ENCODE measurements at regions not wholly inside any gene's neighbourhood (a gene's known extent, or its start where the extent isn't known, plus 50 kb on each side); places are given as distances from the start of the nearest gene placed in this dataset.

DNA sequence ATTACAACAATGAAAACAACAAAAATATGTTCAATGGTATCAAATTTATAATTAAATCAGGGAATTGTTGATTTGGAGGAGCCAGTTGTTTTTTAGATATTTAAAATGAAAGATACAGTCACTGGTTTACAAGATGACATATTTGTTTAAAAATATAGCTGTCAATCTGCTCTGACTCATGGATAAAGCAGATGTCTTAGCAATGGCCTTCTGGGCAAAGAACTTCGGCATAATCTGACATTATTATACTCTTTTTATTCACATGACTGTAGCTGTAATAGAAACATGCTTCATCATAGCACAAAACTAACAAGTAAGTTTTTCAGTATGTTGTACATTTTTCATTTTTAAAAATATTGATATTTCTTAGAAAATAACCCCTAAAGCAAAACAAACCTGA lies 267.4 kb downstream of the CENPW start:
- DNase-seq (ENCODE audit: low read depth): no peak

- no peak for DNase-seq (ENCODE audit: low read depth)
Measured at GRCh38 chr6:126608681-126609080, 268.8 kb downstream of the CENPW start.

- no peak for DNase-seq (ENCODE audit: low read depth)
Measured at GRCh38 chr6:126614642-126615504, 275.0 kb downstream of the CENPW start.

DNA sequence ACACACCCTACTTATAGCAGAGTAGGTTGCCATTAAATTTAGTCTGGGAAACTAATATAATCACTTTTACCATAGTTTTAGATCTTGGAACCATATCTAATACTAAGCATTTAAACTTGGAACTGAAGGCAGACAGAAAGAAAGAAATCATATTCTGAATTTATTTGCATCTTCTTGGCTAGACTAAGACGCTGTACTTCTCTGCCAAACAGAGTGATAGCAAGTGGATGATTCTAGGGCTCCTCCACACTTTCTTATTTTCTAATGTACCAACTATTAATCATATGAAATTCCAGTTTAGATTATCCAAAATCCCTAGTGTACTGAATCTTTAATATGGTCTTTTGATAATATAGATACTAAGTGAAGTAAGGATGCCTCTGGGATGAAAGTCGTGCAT lies 277.0 kb downstream of the CENPW start:
- no peak for DNase-seq (ENCODE audit: low read depth)

- no peak for DNase-seq (ENCODE audit: low read depth)
Measured at GRCh38 chr6:126618639-126619343, 278.9 kb downstream of the CENPW start.

GRCh38 chr6:126620719-126621118 lies 280.8 kb downstream of the CENPW start:
- no peak for DNase-seq (ENCODE audit: low read depth)

- DNase-seq (ENCODE audit: low read depth): peak; percentile 22
Measured at GRCh38 chr6:126625019-126625418, 285.1 kb downstream of the CENPW start.

DNA sequence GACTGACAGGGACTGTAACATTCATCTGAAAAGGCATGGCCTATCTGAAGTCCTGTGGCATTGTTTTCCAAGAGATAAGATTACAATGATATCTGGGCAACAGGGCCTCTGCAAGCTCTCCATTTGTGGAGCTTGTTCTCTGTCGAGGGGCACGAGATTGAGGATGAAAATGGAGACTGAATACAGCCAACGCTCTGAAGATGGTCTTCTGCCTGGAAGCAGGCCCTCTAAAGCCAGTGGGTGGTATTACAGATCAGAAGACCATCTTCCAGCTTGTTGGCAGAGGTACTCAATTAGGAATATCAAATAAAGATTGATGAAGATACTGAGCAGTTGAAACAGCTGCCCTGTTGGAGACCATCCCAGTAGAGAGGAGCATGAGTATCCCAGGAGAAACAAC lies 288.2 kb downstream of the CENPW start:
- DNase-seq (ENCODE audit: low read depth): no peak

GRCh38 chr6:126631363-126631762 lies 291.4 kb downstream of the CENPW start:
- DNase-seq (ENCODE audit: low read depth): no peak

DNA sequence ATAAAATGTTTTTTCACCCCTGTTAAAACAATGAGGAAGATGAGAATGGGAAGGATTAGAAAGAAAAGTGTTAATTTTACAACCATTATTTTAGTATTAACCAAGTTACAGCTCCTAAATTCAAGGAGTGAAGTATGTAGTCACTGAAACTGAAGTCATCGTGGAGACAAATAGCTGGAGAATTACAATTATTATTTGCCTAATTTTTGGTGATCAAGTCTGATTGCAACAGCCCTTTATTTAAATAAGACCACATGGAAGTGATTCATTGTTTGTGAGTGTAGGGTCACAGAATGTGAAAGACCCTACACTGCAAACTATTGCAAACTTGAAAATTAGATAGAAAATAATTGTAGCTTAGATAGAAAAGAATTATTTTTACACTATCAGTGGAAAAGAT lies 292.4 kb downstream of the CENPW start:
- no peak for DNase-seq (ENCODE audit: low read depth)

DNA sequence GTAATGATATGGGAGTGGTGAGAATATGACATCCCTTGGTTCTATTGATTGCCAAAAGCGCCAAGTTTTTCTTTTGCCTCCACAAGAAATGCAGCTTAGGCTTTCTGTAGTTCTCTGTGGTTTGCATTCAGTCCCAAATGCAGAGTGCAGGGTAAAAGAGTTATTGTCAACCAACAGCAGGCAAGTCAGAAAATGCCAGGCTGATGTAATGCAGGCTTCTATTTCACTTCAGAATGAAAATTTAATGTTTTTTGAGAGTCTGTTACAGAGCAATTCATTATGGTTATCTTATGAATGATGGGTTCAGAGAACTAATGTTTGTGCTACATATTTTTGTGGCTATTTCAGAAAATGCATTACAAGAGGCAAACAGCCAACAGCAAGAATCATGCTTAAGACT lies 293.5 kb downstream of the CENPW start:
- no peak for DNase-seq (ENCODE audit: low read depth)

GRCh38 chr6:126640356-126640755 lies 300.4 kb downstream of the CENPW start:
- DNase-seq (ENCODE audit: low read depth): no peak

DNA sequence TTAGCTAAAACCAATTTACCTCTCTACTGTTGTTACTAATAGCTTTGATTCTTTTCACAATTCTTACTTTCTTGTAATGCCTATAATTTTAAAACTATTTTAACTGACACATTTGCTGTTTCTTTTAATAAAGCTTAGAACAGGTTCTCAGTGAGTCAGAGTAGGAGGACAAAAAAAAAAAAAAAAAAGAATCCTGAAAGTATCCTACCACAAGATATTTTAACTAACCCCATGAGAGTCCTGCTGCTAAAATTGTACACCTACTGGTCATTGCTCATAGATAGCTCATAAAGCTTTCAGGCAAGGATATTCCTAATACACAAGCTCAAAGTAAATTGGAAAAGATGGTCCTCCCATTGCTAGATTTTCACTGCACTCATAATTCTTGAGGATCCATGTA lies 301.0 kb downstream of the CENPW start:
- DNase-seq (ENCODE audit: low read depth): no peak

GRCh38 chr6:126641641-126642040 lies 301.7 kb downstream of the CENPW start:
- DNase-seq (ENCODE audit: low read depth): no peak

DNA sequence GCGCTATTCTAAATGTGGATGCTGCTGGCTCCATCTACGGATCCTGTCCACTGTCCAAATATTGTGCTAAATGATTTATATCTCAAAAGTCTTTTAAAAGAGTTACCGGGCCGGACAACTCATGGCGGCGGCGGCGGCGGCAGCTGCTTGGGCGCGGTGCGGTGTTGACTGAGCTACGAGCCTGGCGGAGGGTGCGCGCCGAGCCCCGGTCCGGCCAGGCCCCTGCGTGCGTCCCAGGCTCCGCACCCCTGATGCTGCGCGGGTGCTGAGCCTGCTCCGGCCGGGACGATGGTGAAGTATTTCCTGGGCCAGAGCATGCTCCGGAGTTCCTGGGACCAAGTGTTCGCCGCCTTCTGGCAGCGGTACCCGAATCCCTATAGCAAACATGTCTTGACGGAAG lies 303.4 kb downstream of the CENPW start:
- no peak for DNase-seq (ENCODE audit: low read depth)

- DNase-seq (ENCODE audit: low read depth): peak; percentile 20
Measured at GRCh38 chr6:126650931-126651330, 311.0 kb downstream of the CENPW start.

GRCh38 chr6:126657561-126658175 lies 317.8 kb downstream of the CENPW start:
- DNase-seq (ENCODE audit: low read depth): peak; percentile 46

DNA sequence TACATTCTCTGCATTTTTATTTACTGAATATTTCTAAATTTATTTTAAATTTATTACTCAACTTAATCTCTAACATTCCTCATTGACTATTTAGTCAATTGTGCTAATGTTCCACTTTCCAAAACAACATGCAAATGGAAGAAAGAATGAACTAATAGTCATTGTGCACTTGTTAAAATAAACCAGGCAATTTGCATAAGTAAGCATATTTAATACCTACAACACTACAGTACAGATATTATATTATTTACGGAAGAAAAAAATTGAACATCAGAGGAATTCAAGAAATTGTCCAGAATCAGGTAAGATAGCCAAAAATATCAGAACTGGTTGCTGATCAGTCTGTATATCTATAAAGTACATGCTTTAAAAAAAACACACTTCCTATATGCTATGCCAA lies 320.5 kb downstream of the CENPW start:
- DNase-seq (ENCODE audit: low read depth): no peak

DNA sequence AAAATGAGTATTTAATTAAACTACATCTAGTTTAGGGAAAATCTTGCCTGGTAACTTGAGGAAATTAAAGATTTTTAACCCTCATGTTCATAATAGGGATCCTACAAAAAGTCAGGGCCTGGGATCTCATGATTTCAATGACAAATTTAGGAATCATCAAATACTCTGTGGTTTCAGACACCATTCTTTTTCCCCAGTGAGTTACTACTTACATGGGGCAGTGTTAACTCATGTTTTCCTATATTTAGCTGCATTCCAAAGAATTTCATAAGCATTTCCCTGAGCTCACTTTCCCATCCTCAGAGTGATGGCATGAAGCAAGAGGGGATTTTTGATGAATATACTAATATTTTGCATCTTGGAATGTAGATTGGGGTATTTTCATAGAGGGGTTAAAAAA lies 321.7 kb downstream of the CENPW start:
- peak; percentile 56 for DNase-seq (ENCODE audit: low read depth)

GRCh38 chr6:126662966-126663365 lies 323.1 kb downstream of the CENPW start:
- no peak for DNase-seq (ENCODE audit: low read depth)

DNA sequence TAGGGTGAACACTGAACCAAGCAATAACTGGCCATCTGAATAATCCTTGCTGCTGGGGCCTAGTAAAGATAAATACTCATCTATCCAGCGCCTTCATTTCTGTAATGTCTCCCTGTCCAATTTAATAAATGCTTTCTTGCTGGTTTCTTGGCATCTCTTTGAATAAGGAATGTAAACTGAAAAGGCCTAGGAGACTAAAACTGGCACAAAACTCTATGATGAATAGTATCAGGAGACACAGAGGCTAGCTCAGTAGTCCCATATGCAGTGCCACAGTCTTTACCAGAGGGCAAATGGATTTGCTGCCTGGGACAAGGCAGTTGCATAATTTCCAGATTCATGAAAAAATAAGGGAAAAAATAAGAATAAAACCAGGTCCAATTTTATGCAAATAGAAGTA lies 324.4 kb downstream of the CENPW start:
- no peak for DNase-seq (ENCODE audit: low read depth)

GRCh38 chr6:126665551-126665950 lies 325.6 kb downstream of the CENPW start:
- no peak for DNase-seq (ENCODE audit: low read depth)

- DNase-seq (ENCODE audit: low read depth): no peak
Measured at GRCh38 chr6:126667071-126667470, 327.2 kb downstream of the CENPW start.

Measured in iris pigment epithelial cell (primary cell).